RPMI7951 (cell line): ENCODE measurements at regions not wholly inside any gene's neighbourhood (a gene's known extent, or its start where the extent isn't known, plus 50 kb on each side); places are given as distances from the start of the nearest gene placed in this dataset.
"Not testable (repeated sequence)": the region's sequence is repeated elsewhere in the genome, so short reads cannot be mapped to it uniquely, and the experiment has no call there.

ENCODE experiments used
- DNase-seq: peaks from one replicate; pipeline ENCODE4 v3.0.0-alpha.2; 2012; ENCODE audit warnings: low read depth

- no peak for DNase-seq
These were observed 151.0 kb upstream of the RSPO3 start for GRCh38 chr6:126967296-126968005.

DNA sequence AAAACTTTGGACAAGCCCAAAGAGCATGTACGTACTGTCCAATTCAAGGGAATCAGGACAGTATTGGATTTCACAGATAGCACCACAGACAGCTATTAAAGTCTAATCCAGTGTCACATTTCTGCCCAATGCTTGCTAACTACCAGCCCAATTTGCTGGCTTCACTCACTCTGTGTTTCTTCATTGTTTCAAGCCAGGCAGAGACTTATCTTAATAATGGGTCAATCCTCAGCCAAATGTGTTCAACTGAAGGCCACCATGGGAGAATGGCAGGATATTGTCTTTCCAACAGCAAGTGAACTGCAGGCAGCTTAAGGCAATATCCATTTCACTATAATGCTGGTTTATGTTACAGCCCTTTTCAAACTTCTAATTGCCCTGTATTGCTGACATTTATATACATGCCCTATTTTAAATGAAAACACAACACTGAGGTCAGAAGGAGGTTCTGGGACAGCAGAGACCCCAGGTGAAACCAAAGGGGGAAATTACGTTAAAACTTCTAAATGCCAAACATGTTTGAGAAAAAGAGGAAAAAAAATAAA is 142.1 kb upstream of the RSPO3 start:
- no peak for DNase-seq

DNA sequence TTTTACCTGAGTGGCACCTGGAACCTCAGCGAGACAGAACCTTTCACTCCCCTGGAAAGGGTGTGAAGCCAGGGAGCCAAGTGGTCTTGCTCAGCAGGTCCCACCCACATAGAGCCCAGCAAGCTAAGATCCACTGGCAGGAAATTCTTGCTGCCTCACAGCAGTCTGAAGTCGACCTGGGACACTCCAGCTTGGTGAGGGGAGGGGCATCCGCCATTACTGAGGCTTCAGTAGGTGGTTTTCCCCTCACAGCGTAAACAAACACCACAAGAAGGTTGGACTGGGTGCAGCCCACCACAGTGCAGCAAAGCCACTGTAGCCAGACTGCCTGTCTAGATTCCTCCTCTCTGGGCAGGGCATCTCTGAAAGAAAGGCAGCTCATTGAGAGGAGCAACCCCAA is 134.7 kb upstream of the RSPO3 start:
- no peak for DNase-seq

- not testable (repeated sequence) for DNase-seq
These were observed 130.3 kb upstream of the RSPO3 start for GRCh38 chr6:126988125-126988524.

DNA sequence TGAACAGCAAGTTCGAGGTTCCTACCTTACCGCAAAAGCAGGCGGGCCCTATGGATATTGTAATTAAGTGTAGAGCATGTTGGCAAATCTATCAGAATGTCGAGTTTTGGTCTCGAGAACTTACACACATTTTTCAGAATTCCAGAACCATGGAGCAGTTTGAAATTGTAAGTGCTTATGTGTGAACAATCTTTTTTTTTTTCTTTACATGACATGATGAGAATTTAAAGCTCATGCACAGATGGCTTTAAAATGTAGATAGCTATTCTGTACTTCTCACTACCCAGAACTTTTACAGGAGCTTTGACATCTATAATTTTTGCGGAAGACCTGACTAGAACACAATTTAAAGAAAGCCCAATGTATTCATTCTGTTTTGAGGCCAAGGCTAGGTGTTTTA is 117.8 kb upstream of the RSPO3 start:
- no peak for DNase-seq

DNA sequence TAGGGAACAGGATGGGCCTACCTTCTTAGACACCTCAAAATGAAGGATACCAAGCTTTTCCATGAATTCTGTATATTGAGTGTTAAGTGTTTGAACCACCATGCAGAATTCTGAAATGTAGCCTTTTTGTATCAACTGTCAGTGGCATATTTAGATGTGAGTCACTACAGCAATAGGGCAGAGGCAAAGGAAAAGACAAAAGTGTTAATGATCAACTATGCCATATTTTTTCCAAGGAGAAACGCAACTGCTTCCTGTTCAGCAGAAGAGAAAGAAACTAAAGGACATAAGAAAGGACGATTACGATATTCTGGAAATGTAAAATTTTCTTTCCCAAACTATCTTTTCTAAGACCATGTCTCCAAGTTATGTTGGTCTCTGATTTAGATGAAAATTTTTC is 104.6 kb upstream of the RSPO3 start:
- no peak for DNase-seq

- no peak for DNase-seq
These were observed 102.6 kb upstream of the RSPO3 start for GRCh38 chr6:127015858-127016257.

- no peak for DNase-seq
These were observed 98.6 kb upstream of the RSPO3 start for GRCh38 chr6:127019828-127020227.

DNA sequence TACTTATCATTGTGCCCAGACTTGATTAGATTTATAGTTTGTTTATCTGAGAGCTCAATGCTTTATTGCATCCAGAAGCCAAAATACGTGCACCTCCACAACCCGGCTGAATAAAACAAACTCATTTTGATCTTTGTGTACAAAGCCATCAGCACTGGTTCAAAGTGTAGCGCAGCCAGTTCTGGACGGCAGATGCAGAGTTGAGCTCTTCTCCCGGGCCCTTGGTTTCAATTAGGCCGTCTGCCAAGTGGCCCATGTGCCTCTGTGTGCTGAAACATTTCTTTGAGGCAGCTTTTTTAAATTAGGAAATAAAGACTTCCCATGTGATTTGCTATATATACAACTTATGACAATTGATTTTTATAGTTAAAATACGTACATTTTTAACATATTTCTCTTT is 96.2 kb upstream of the RSPO3 start:
- peak; percentile 41 for DNase-seq

- DNase-seq: no peak
These were observed 95.3 kb upstream of the RSPO3 start for GRCh38 chr6:127023001-127023778.

GRCh38 chr6:127026247-127026646 is 92.2 kb upstream of the RSPO3 start:
- DNase-seq: peak; percentile 15

GRCh38 chr6:127030111-127030510 is 88.4 kb upstream of the RSPO3 start:
- no peak for DNase-seq

DNA sequence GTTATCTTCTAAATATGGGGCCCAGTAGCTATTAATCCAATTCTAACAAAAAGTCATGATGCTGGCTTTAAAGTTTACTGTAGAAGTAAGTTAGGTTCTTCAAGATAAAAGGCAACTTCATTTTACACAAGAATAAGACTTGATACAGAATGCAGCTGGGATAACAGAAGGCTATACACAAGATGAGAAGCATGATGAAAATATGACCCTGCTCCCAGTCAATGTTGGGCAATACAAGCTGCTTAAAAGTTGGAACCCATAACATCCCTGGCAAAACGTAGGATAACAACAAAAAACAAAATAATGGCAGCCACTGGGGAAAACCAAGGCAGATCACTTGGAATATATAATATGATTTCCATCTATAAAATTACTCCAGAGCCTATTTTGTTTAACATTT is 87.6 kb upstream of the RSPO3 start:
- DNase-seq: no peak

DNA sequence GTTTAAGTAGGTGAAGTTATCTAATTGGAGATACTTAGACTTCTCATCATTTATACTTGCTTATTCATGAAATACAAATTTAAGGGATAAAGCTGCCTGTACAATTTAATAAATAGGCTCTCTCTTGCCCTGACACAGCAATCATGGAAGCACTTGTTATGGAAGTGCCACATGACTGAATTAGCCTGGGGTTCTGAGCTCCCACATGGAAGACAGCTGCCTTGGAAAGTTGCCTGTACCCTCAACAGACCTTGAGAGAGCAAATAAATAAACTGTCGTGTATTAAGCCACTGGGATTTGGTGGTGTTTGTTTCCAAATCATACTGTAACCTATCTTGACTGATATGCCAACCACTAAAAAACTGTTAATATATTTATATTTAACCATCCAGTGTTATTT is 87.0 kb upstream of the RSPO3 start:
- DNase-seq: peak; percentile 58

- no peak for DNase-seq
These were observed 85.5 kb upstream of the RSPO3 start for GRCh38 chr6:127032971-127033370.

DNA sequence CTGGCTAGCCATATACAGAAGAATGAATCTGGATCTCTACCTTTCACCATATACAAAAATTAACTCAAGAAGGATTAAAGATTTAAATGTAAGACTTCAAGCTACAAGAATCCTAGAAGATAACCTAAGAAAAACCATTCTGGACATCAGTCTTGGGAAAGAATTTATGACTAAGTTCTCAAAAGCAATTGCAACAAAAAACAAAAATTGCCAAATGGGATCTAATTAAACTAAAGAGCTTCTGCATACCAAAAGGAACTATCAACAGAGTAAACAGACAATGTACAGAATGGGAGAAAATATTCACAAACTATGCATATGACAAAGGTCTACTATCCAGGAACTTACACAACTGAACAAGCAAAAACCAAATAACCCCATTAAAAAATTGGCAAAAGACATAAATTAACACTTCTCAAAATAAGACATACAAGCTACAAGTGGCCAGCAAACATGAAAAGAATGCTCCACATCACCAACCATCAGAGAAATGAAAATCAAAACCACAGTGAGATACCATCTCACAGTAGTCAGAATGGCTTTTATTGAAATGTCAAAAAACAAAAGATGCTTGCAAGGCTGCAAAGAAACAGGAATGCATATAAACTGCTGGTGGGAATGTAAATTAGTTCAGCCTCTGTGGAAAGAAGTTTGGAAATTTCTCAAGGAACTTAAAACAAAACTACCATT is 66.8 kb upstream of the RSPO3 start:
- DNase-seq: peak; percentile 73

DNA sequence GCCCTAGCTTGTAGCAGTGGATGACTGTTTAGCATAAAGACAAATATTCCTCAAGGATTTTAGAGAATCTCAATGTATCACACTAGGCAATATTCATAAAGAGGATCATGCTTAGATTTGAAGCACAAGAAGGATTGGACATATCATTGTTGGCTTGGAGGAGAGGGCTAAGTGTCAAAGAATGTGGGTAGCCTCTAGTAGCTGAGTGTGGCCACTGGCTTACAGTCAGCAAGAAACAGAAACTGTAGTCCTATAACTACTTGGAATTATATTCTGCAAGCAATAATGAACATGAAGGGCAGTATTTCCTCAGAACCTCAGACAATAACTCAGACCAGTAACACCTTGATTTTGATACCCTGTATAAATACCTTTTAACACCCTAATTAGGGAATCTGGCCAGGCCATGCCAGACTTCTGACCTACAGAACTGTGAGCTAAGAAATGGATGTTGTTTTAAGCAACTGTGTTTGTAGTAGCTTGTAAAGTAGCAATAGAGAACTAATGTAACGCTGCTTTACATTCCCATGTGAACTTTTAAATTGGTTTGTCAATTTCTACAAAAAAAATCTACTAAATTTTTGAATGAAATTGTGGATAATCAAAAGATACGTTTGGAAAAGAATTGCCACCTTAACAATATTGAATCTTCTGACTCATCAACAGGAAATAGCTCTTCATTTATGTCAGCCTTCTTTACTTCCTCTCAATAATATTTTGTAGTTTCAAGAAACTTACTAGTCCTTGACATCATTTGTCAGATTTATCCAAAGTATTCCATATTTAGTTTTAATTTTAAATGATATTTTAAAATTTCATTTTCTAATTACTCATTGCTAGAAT is 65.2 kb upstream of the RSPO3 start:
- DNase-seq: peak; percentile 41

DNA sequence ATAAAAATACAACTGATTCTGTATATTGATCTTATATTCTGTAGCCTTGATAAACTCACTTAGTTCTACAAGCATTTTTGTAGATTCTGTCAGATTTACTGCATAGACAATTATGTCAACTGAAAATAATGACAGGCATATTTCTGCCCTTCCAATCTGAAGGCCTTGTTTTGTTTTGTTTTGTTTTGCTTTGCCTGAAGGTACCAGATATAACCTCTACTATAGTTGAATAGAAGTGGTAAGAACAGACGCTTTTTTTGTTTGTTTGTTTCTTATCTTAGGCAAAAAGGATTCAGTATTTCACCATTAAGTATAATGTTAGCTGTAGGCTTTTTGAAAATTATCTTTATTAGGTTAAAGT is 64.6 kb upstream of the RSPO3 start:
- no peak for DNase-seq

GRCh38 chr6:127058027-127058426 is 60.4 kb upstream of the RSPO3 start:
- peak; percentile 80 for DNase-seq

DNA sequence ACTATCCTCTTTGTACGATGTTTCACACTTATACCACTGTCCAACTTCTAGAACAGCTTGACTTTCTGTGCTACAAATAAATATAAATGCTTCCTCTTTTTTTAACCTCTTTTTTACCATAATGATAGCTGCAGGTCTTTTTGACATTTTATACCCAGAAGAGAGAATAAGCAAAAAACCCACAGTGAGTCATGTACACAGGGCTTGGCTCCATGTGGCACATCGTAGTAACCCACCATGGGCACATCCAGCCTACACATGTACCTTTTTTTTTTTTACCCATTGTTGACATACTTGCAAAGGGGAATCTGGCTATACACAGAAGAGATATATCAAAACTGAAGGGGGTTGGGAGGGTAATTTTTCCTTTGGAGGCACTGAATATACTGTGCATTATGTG is 59.5 kb upstream of the RSPO3 start:
- DNase-seq: peak; percentile 55
